ENCODE measurements at regions not wholly inside any gene's neighbourhood (a gene's known extent, or its start where the extent isn't known, plus 50 kb on each side); places are given as distances from the start of the nearest gene placed in this dataset.
"Not testable (repeated sequence)": the region's sequence is repeated elsewhere in the genome, so short reads cannot be mapped to it uniquely, and the experiment has no call there.

DNA sequence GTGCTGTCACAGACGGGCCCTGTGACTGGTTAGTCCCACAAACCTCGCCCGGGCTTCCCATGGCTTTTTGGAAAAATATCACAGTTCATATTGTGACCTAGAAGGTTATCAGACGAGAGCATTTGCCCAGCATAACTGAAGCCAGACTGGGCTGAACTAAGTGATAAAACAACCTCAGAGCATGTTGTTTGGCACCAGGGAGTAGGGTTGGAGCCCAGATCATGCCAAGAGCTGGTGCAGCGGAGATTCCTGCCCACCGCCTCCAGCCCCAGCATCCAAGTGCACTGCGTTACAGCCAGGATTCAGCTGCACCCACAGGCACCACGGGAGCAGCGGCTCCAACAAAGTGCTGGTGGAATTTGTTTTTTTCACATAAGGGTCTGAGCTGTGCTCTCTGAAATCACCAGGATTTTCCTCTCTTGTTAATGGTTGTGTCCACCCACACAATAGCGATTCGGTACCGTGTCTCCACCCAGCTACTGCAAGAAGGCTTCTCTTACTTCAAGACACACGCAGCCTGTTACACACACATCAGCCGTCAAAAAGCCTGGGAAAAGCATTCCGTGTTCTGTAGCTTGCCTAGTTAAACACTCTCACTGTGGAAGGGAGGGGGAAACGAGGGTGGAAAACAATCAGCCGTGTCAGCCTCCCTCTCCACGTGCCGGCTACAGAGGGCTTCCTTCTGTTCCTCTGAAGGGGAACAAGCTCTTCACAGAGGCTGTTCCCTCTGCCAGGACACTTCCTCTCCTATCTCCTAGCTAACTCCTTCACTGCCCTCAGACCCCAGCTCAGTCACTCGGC lies 273.8 kb downstream of the C16orf95 start:
- no peak for DNase-seq

DNA sequence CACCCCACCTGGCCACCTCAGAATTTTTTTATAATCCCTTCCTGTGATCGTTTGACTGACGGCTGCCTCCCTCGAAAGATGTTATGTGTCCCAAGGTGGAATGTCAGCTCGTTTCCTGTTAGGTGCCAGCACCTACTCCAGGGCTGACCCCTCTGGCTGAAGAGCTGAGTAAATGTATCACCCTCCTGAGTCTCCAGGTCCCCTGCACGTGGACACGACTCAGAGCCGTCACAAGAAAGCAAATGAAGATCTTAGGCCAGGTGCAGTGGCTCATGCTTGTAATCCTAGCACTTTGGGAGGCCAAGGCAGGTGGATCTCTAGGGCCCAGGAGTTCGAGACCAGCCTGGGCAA lies 273.2 kb downstream of the C16orf95 start:
- no peak for DNase-seq

DNA sequence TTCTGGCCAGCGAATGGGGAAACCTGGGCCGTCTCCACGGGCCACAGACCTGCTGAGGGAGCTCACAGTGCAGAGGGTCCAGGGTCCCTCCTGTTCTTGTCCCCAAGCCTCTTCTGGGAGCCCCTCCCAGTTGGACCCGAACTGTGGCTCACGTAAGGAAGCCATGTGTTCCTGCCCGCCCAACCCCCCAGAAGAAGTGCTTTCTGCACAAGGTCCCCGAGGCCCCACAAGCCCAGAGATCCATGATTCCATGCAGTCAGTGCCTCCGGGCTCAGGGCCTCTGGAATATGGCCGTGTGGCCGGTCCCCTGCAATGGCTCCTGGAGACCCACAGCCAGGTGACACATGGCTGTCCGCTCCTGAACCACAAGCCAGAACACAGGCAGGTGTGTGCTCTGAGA lies 272.4 kb downstream of the C16orf95 start:
- DNase-seq = no peak

DNA sequence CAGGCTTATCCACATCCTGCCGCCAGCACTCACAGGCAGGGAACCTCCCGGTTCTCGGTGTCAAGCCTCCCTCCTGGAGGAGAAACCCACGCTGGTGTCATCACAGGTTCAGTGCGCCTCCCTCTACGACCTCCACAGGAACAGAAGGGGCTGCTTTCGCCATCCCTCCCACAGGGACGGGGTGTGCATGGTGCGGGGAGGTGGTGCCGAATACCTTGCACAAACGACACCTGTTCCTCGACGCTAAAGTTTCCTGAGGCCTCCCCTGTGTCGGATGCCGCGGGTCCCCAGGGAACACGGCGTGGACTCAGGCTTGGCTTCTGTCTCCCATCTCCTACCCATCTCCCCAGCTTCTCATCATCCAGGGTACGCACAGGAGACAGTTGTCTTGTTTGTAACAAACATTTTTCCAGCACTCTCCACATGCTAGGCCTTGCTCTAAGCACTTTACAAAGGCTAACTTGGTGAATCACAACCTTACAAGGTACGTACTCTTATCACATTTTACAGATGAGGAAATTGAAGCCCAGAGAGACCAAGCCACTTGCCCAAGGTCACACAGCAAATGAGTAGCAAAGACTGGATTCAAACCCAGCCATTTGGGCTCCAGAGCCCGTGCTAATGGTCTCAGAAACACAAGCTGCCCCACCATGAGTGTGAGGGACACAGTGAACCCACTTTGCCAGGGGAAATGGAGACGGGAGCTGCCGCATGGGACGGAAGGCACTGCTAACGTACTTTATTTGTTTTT lies 271.6 kb downstream of the C16orf95 start:
- DNase-seq = no peak

DNA sequence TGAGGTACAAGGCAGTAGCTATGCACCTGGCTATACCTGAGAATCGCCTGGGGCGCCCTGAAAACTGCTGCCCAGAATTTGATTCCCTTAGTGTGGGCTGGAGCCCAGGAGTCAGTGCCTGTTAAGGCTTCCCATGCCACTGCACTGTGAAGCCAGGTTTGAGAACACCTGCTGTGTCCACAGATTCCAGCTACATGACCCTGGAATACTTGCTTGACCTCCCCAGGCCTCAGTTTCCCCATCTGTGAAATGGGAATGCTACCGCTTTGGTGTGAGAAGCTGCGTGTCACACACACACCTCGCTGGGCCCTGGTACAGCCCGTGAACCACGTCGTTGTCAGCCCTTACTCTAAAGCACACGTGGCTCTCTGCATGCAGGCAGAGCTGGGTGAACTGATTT lies 271.0 kb downstream of the C16orf95 start:
- DNase-seq = no peak

DNA sequence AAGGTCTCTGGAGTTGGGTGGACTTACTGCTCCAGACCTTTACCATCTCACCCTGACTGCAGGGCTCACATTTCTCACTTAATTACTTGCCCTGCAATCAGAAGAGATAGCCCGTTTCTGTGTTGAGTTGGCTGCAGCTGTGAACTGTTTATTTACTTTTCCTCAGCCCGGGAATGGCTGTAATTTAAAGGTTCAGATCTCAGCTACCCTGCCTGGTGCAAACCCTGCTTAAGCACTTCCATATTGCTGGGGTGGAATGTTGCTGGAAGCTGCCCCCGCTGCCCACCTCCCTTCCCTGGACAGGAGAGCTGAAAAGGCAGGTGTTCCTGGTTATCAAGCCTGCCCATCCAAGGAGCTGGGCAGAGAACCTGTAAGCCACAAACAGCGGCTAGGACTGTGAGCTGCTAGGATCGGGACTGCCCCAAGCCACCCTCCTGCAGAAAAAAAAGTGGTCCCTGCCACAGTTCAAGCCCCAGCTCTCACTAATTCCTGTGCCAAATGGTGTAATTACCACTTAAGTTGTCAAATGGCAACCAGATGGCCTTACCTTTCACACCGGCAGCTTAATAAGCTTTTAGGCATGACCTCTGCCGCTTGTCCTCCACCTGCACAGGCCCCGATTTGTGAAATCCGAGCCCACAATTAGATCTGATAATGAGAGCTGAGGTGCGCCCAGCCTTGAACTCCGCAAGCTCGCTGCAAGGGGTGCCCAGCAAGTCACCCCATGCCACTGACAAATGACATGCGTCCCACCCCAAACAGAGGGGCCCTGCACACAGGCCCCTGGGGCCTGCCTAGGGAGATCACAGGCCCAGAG lies 269.8 kb downstream of the C16orf95 start:
- DNase-seq = no peak

DNA sequence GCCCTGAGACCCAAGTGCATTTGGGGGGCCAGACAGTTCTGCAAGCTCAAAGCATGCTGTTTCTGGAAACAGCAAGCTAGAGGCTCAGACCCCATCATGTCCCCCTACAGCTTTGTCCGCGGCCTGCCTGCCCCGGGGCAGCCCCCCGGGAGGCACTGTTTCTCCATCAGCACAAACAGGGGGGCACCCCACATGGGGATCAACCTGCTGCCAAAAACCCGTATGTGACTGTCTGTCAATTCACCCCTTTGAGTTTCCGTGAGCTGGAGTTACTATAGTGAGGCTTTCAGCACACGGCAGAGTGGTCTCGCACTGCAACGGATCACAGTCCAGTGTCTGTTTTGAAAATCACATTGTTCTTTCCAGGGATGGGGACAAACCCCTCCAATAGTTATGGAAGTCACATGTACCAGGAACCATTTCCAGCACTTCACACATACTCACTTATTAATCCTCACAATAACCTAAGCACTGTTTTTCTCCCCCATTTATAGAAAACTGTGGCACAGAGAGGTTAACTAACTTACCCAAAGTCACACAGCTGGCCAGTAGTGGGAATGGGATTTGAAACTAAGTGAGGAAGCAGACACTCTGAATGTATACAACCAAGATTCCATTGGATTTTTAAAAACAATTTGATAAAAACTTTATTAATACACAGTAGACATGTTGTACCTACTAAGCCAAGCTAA lies 269.0 kb downstream of the C16orf95 start:
- DNase-seq = no peak

DNA sequence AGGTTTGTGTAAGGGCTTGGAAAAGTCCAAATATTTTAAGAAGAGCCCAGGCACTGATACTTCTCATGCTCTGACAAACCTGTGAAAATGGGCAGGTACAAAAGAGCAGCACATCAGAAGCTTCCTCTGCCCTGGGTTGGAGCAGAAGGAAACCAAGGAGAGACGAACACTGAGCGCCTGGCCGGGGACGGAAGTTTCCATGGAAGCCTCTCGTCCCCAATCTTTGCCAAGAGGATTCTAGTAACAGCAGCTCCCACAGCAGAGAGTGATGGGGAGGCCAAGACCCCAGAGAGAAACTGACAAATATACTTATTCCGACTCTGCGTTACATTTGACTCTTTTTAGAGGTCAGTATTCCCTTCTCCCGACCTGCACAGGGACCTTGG lies 268.5 kb downstream of the C16orf95 start:
- DNase-seq = no peak

DNA sequence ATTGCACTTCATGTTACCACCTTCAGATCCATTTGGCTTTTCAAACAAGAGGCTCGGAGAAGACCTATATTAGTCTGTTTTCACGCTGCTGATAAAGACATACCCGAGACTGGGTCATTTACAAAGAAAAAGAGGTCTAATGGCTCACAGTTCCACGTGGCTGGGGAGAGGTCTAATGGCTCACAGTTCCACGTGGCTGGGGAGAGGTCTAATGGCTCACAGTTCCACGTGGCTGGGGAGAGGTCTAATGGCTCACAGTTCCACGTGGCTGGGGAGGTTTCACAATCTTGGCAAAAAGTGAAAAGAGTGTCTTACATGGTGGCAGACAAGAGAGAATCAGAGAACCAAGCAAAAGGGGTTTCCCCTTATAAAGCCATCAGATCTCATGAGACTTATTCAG lies 268.0 kb downstream of the C16orf95 start:
- DNase-seq = not testable (repeated sequence)

DNA sequence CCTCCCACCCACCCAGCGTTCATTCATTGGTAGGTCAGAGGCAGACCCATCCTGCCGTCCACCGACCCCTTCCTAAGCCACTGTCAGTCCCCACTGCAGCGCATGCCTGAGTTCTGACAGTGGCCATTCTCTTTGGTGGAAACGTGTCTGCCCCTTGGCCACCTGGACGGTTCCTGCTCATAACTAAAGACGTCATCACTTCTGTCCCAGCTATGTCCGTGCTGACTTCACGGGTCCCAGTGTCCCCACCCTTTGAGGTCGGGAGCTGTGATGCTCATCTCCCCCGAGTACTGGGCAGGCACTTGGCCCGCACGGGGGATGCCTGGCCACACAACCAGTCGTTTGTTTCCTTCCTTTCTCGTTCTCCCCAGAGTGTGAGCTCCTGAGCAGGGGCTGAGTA lies 267.1 kb downstream of the C16orf95 start:
- no peak for DNase-seq

DNA sequence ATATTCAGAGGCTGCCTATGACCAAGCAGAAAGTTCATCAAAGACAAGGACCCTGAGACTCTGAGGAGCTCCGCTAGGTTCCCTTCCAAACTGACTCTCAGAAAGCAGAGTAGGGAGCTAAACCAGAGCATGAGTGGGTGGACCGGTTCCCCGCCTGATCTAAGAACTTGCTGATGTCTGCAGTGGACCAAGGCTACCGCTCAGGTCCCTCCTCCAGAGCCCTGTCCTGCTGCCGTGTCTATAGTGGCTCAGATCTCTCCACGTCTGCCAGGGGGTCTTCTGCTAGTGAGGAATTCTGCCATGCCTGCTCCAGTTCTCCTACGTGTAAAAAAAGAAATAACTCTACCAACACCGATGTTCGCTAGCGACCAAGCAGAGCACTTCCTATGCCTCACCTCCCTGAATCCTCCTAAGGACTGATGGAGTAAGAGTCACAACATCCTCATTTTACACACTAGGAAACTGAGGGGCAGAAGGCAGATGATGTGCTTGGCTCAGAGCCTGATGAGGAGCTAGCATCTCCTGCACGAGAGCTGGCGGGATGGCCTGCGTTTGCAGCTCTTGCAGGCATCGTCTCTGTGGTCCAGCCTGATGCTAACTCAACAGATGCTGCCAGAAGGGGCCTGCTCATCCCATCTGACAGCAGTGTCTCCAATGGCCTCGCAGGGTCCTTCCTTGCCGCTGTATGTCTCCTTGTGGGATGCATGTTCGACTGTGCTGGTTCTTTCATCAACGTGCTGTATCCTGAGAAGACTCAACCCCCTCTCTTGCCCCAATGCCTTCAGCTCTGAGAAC lies 265.5 kb downstream of the C16orf95 start:
- DNase-seq = no peak

DNA sequence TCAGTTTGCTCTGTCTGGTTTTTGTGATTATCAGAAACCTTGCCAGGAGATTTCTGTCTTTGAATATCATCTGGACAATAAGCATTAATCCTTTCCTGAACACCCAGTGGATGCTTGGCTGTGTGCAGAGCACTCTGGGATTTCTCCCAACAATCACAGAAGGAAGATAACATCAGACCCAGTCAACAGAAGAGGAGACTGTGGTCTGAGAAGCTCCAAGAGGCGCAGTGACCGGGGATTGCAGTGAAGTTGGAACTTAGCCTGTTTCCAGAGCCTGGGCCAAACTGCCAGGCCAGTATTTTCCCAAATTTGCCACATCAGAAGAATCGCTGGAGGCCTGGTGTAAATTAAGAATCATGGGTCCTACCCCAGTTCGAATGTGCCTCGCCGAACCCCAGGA lies 264.7 kb downstream of the C16orf95 start:
- DNase-seq = peak; percentile 27

DNA sequence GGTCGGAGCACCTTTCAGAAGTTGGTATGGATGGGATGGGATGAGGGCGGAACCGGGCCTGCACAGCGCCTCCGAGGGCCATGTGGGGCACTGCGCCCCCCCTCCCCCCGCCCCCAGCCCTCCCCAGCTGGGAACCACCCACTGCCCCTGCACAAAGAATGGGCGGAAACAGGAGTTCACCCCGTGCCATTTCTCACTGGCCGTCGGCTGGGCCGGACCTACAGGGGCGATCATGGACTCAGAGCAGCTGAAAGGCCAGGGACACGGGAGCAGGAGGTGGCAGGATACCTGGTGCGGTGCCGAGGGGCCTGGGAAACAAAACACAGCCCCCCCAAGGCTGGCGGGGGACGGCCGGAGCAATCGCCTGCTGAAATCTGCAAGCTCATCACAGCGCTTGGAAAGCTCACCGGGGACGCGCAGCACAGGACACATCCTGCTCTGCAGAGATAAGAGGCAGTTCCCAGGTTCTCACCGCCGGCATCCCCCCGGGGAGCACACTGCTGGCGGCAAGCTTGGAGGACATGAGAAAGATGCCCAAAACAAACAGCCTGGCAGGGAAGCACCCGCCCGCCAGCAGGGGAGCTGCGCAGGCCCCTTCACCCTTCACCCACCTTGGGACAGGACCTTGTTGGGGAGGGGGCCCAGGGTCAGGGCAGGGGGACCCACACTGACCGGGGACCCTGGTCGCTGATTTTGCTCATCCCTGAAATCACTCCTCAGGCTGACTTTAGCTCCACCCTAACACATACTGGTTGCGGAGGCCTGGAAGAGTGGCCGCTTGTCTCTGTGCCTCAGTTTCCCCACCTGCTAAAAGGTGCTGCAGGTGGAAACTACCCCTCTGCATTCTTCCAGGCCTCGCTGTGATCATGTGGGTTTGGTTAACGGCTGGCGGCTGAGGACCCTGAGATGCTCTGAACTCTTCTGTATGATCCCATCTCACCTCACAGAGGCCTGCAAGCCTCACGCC lies 263.9 kb downstream of the C16orf95 start:
- no peak for DNase-seq

DNA sequence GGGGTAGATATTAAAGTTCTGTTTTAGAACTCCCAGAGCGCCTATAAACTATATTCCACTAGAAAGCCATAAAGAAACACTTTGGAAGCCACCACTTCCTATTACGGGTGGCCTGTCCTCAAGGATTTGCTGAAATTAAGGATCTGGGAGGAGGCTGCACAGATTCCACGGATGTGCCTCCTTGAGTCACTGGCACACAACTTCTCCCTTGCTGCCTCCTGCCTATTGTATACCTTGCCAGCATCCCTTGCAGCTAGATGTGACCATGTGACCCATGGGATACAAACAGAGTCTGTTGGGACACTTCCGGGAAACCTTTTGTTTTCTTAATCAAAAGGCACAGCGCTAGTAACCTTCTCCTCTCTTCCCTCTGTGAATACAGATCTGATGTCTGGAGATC lies 263.0 kb downstream of the C16orf95 start:
- no peak for DNase-seq

DNA sequence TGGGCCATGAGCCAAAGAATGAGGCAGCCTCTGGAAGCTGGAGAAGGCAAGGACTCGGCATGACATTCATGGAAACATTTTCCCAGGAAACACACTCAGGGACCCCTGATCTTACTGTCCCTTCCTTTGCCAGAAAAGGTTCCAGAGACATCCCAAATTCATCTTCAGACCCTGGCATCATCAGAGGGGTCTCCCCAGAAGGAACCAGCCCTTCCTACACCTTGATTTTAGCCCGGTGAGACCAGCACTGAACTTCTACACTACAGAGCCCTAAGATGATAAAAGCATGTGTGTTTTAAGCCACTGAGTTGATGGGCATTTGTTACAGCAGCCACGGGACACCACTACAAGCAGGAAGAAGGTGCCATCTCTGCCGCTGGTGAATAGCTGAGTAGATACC lies 262.3 kb downstream of the C16orf95 start:
- DNase-seq = no peak

DNA sequence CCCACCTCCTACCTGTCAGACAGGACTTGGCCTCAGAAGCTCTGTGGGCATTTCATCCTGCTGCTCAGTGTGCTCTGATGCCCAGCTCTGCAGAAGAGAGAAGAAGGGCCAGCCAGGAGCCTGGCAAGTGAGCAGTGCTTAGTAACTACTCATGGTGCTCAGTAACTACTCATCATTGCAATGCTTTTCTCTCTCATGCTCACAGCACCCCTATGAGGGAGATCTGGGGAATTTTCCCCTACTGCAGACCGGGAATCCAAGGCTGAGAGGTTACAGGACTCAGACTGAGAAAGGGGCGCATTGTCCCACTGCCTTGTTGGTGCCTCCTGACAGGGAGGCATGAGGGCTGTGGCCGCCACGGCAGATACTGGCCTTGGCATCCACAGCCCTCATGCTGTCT lies 261.1 kb downstream of the C16orf95 start:
- peak; percentile 46 for DNase-seq

DNA sequence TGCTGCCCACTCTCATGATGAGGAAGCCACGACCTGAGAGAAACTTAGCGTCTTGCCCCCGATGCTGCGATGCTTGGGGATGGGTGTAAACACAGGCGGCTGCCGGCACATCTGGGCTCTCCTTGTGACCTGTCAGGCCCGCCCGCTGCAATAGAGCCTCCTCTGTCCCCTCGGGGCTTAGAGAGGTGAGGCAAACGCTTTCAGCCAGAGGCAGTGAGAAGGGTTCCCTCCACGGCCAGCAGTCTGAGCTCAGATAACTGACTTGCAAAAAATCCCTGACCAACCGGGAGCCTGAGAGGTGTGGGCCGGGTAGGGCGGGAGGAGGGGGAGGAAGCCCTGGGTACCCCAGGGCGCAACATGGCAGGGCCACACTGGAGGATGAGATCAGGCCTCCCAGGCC lies 260.6 kb downstream of the C16orf95 start:
- no peak for DNase-seq

DNA sequence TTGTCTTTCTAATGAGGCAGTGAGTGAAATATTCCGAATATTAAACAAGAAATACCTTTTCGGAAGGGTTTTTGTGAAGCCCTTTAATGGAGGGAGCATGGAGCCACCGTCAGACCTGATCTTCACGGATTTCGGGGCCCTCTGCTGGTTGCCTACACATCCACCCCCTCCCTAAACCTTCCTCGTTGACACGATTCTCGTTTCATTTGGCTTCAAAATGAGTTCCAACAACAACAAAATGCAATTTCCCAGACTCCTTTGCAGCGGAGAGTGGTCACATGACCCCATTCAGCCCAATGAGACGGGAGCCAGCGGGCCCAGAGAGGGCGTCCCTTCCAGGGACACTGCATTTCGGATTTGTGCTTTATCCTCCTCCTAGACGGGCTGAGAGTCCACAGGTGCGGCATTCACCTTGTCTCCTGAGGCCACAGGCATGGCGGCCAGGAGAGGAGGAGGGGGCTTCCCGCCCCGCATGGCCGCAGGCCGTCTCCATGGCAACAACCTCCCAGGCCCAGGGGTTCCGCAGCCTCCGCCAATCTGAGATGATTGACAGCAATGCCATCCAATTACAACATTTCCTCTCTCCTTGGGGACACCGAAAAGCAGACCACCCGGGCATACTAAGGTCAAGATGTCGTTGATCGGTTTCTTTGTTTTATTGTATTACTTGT lies 259.8 kb downstream of the C16orf95 start:
- DNase-seq = no peak

DNA sequence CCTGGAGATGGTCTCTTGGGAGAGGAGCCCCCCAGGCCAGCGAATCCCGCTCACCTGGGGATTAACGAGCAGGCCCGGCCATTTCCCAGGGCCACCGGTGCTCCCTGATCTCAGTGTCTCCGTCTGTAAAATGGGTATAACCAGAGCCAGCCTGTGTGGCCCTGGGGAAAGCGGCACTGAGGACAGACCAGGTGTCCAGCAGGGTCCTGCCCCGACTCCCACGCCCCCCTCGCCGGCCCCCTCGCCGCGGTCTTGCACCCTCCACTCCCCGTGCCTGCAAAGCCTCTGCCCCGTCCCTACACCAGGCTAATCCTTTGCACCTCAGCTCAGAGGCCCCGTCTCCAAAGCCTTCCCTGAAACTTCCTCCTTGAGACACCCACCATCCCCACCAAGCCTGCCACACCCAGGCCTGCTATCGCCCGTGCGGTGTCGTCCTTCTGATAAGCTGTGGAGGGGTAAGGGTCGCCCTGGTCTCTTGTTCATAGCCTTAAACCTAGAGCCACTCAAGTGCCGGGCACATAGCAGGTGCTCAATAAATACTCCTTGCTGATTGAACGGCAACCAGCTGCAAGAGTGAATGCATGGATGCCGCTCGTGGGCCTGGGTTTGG lies 259.1 kb downstream of the C16orf95 start:
- DNase-seq = no peak

DNA sequence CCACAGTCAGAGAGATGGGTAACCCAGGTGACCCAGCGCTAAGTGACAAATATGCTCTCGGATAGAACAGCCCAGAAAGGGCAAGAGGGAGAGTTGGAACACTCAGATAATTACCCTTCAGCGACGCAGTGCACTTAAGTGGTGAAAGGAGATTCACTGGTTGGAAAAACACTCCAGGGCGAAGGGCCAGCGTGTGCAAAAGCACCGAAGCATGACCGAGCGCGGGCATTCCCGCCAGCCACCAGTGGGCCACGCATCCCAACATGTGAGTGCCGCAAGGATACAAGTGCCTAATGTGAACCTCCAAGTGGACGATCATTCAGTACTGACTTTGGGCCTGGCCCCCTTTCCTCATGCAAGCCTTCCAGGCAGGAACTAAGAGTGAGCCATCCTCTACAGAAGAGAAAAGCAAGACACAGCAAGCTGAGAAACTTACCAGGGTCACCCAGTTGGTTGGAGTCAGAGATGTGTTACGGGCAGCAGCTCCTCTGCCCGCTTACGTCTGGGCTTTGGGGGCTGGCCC lies 258.4 kb downstream of the C16orf95 start:
- DNase-seq = no peak

Data from fibroblast of upper back skin (primary cell).